H1 (cell line): ENCODE measurements at regions not wholly inside any gene's neighbourhood (a gene's known extent, or its start where the extent isn't known, plus 50 kb on each side); places are given as distances from the start of the nearest gene placed in this dataset.

Experiments used
- CTCF ChIA-PET: fragments of 300-600 bp; sonication (Branson Sonifier 250); formaldehyde crosslinking; loops from one replicate; lab custom pipeline; 2021; ENCODE audit not compliant: partially characterized antibody; lab: Charles Lee
- POLR2A ChIA-PET: fragments of 300-600 bp; sonication (Branson Sonifier 250); formaldehyde crosslinking; loops from one replicate; lab custom pipeline; 2021; ENCODE audit warnings: inconsistent platforms; ENCODE audit not compliant: partially characterized antibody; lab: Charles Lee
- DNase-seq, 2 experiments: peaks; one replicate each; pipeline versions ENCODE4 v3.0.0 to v3.0.0-alpha.2; 2010 to 2022; ENCODE audit warnings: low spot score in 2 of 2, low read depth in 1 of 2, mixed read lengths in 1 of 2
- FAIRE-seq: peaks from 2 replicates; lab custom pipeline; 2011; peaks lifted over from hg19 to GRCh38; lab: Jason Lieb, UNC
- H2AFZ ChIP-seq: 2 replicates; pipeline ENCODE4 v1.8.1; 2012; ENCODE audit warnings: low read length, inconsistent platforms
- H2AK5ac ChIP-seq: 2 replicates; pipeline ENCODE4 v1.6.1; 2013; ENCODE audit warnings: low read depth, low read length
- H2BK120ac ChIP-seq: replicated peaks from 2 replicates; pipeline ENCODE3; 2013; ENCODE audit warnings: low read depth, low read length, inconsistent platforms
- H2BK12ac ChIP-seq: 2 replicates; pipeline ENCODE4 v1.6.1; 2013; ENCODE audit warnings: low read depth, low read length
- H2BK15ac ChIP-seq: 2 replicates; pipeline ENCODE4 v1.6.1; 2013; ENCODE audit warnings: low read length
- H2BK20ac ChIP-seq: 2 replicates; pipeline ENCODE4 v1.6.1; 2013; ENCODE audit warnings: low read length
- H2BK5ac ChIP-seq: 2 replicates; pipeline ENCODE4 v1.6.1; 2013; ENCODE audit warnings: low read depth, low read length
- H3K14ac ChIP-seq: 2 replicates; pipeline ENCODE4 v1.6.1; 2013; ENCODE audit warnings: inconsistent platforms; ENCODE audit not compliant: insufficient read length
- H3K18ac ChIP-seq: 2 replicates; pipeline ENCODE4 v1.6.1; 2013; ENCODE audit warnings: low read length; ENCODE audit errors: extremely low read depth
- H3K23ac ChIP-seq: 2 replicates; pipeline ENCODE4 v1.6.1; 2013; ENCODE audit warnings: inconsistent platforms; ENCODE audit not compliant: insufficient read length
- H3K23me2 ChIP-seq: 2 replicates; pipeline ENCODE4 v1.6.1; 2013; ENCODE audit warnings: low read depth, low read length
- H3K27ac ChIP-seq: 2 replicates; pipeline ENCODE4 v1.6.1; 2011; ENCODE audit warnings: low read depth, low read length, inconsistent platforms
- H3K27me3 ChIP-seq, 4 experiments: replicated peaks in 1 of 4; 1 replicate in 1 of 4; 2 replicates in 3 of 4; pipeline versions ENCODE4 v1.6.1 to v1.8.1; 2011 to 2013; ENCODE audit warnings: low read length in 3 of 4, mild to moderate bottlenecking in 3 of 4, inconsistent platforms in 2 of 4, mixed read lengths in 2 of 4, moderate library complexity in 1 of 4; ENCODE audit not compliant: control insufficient read depth in 3 of 4, insufficient read depth in 3 of 4; ENCODE audit errors: extremely low read depth in 1 of 4
- H3K36me3 ChIP-seq, 4 experiments: 2 replicates each; pipeline versions ENCODE4 v1.6.1 to v1.8.1; 2011 to 2013; ENCODE audit warnings: mild to moderate bottlenecking in 4 of 4, low read length in 3 of 4, moderate library complexity in 2 of 4, control low read depth in 1 of 4, inconsistent platforms in 1 of 4; ENCODE audit not compliant: insufficient read depth in 4 of 4, control insufficient read depth in 2 of 4
- H3K4ac ChIP-seq: replicated peaks from 2 replicates; pipeline ENCODE3; 2013; ENCODE audit warnings: low read length, low read depth, mixed read lengths, inconsistent platforms; ENCODE audit not compliant: insufficient read length
- H3K4me1 ChIP-seq, 4 experiments: replicated peaks in 1 of 4; 1 replicate in 1 of 4; 2 replicates in 3 of 4; pipeline versions ENCODE4 v1.6.1 to v1.8.1; 2011 to 2013; ENCODE audit warnings: low read length in 3 of 4, inconsistent platforms in 2 of 4, mixed read lengths in 1 of 4; ENCODE audit not compliant: insufficient read depth in 4 of 4, control insufficient read depth in 3 of 4
- H3K4me2 ChIP-seq, 2 experiments: 2 replicates each; pipeline versions ENCODE4 v1.6.1 to v1.8.1; 2011 to 2013; ENCODE audit warnings: low read depth in 2 of 2, low read length in 2 of 2, control low read depth in 1 of 2, inconsistent platforms in 1 of 2, mild to moderate bottlenecking in 1 of 2; ENCODE audit not compliant: insufficient read depth in 1 of 2
- H3K4me3 ChIP-seq, 4 experiments: fragments of 200-600, 300-600 bp in 1 of 4; sonication (generic), shearing (Covaris generic), sonication (Bioruptor Twin) in 1 of 4; 2 replicates each; pipeline versions ENCODE4 v1.5.1 to v1.8.1; 2011 to 2016; ENCODE audit warnings: low read length in 4 of 4, low read depth in 3 of 4, control low read depth in 2 of 4, inconsistent platforms in 2 of 4, mild to moderate bottlenecking in 2 of 4, mixed read lengths in 1 of 4, moderate library complexity in 1 of 4; ENCODE audit not compliant: insufficient read depth in 2 of 4; ENCODE audit errors: extremely low read depth in 1 of 4
- H3K56ac ChIP-seq: replicated peaks from 2 replicates; pipeline ENCODE3; 2013; ENCODE audit warnings: low read depth, mild to moderate bottlenecking, mixed read lengths, low read length, inconsistent platforms; ENCODE audit not compliant: insufficient read length
- H3K79me1 ChIP-seq: 2 replicates; pipeline ENCODE4 v1.6.1; 2013; ENCODE audit warnings: low read depth, low read length, control low read depth
- H3K79me2 ChIP-seq, 2 experiments: 2 replicates each; pipeline versions ENCODE4 v1.6.1 to v1.8.1; 2012 to 2013; ENCODE audit warnings: low read length in 2 of 2, mild to moderate bottlenecking in 2 of 2, inconsistent platforms in 1 of 2; ENCODE audit not compliant: insufficient read depth in 2 of 2, control insufficient read depth in 1 of 2
- H3K9ac ChIP-seq, 4 experiments: replicated peaks in 1 of 4; 1 replicate in 1 of 4; 2 replicates in 3 of 4; pipeline versions ENCODE4 v1.6.1 to v1.8.1; 2011 to 2013; ENCODE audit warnings: low read depth in 3 of 4, low read length in 3 of 4, control low read depth in 2 of 4, mild to moderate bottlenecking in 2 of 4, moderate library complexity in 2 of 4, inconsistent platforms in 1 of 4; ENCODE audit errors: extremely low read depth in 1 of 4
- H3K9me3 ChIP-seq, 2 experiments: 2 replicates each; pipeline versions ENCODE4 v1.6.1 to v1.8.1; 2012 to 2013; ENCODE audit warnings: mild to moderate bottlenecking in 2 of 2, moderate library complexity in 2 of 2, control low read depth in 1 of 2, inconsistent platforms in 1 of 2, low read depth in 1 of 2, low read length in 1 of 2, mixed read lengths in 1 of 2; ENCODE audit not compliant: insufficient read depth in 2 of 2
- H4K20me1 ChIP-seq, 2 experiments: replicated peaks in 1 of 2; 2 replicates each; pipeline versions ENCODE3 to v1.8.1; 2011 to 2013; ENCODE audit warnings: inconsistent platforms in 2 of 2, low read length in 2 of 2, mild to moderate bottlenecking in 1 of 2; ENCODE audit not compliant: insufficient read depth in 2 of 2, control insufficient read depth in 1 of 2
- H4K5ac ChIP-seq: 2 replicates; pipeline ENCODE4 v1.6.1; 2013; ENCODE audit warnings: low read length, low read depth, mixed read lengths, inconsistent platforms; ENCODE audit not compliant: insufficient read length
- H4K8ac ChIP-seq: 2 replicates; pipeline ENCODE4 v1.8.0; 2013; ENCODE audit warnings: mild to moderate bottlenecking, moderate library complexity, low read length, inconsistent platforms; ENCODE audit not compliant: insufficient read depth; ENCODE audit errors: extremely low read depth
- H4K91ac ChIP-seq: replicated peaks from 2 replicates; pipeline ENCODE3; 2013; ENCODE audit warnings: low read length, mixed read lengths, inconsistent platforms; ENCODE audit not compliant: insufficient read length
- BACH1 ChIP-seq: IDR thresholded peaks from 2 replicates; pipeline ENCODE4 v1.6.1; 2012; ENCODE audit warnings: low read length, improper control_type of control experiment
- BCL11A ChIP-seq, 2 experiments: IDR thresholded peaks; one replicate each; pipeline ENCODE4 v1.6.1; 2011; ENCODE audit warnings: low read depth in 2 of 2, low read length in 2 of 2, mild to moderate bottlenecking in 2 of 2
- POLR2A ChIP-seq, 2 experiments: IDR thresholded peaks; 1 replicate in 1 of 2; 2 replicates in 1 of 2; pipeline ENCODE4 v1.6.1; 2011; ENCODE audit warnings: low read depth in 2 of 2, low read length in 2 of 2, mild to moderate bottlenecking in 2 of 2; ENCODE audit errors: control extremely low read depth in 1 of 2
- POLR2AphosphoS5 ChIP-seq: IDR thresholded peaks from 2 replicates; pipeline ENCODE4 v1.6.1; 2011; ENCODE audit warnings: low read depth, low read length
- WGBS, 2 experiments: shearing (Covaris generic) in 1 of 2; methylation state at CpG; one replicate each; pipeline versions ENCODE4 v1.1.6 to v1.1.7; 2013 to 2015; ENCODE audit warnings: low lambda C conversion rate in 2 of 2, mixed read lengths in 2 of 2, inconsistent platforms in 1 of 2, low coverage in 1 of 2, missing lambda C conversion rate in 1 of 2; ENCODE audit not compliant: insufficient replicate concordance in 2 of 2, insufficient coverage in 1 of 2, insufficient read length in 1 of 2; ENCODE audit errors: extremely low coverage in 1 of 2, missing lambda C conversion rate in 1 of 2; 5-methylcytosine and 5-hydroxymethylcytosine counted together

- DNase-seq = no peak
- no peak overlapping the region for H2BK120ac ChIP-seq
- no peak overlapping the region for H2AFZ ChIP-seq
- 91% methylated on average over 2 of the region's 2 CpGs; no CpG with 5 or more reads in 1 of the 2 experiments for WGBS, 2 experiments
- H3K18ac ChIP-seq = no peak overlapping the region
- H3K9me3 ChIP-seq = no peaks in the 10 kb centered on the region
- H3K23me2 ChIP-seq = no peaks in the 10 kb centered on the region
- no peak overlapping the region for H3K9ac ChIP-seq
- no peak for FAIRE-seq
- H2BK5ac ChIP-seq = no peak overlapping the region
- no peak overlapping the region for H4K8ac ChIP-seq
- peaks cover 2% of the 10 kb centered on the region; the same call in 1 of the 2 replicates for H3K79me1 ChIP-seq
- TF ChIP-seq BCL11A (IDR thresholded peaks at IDR 0.05; ENCODE audit: low read depth in 2 of 2, low read length in 2 of 2) = no peak
- no peak for TF ChIP-seq BACH1
- peak; percentile 74 for TF ChIP-seq POLR2AphosphoS5
- peak in 1 of 2 experiments; percentile 64; a peak in 2 of 3 replicates for TF ChIP-seq POLR2A (IDR thresholded peaks at IDR 0.05; ENCODE audit: control extremely low read depth in 1 of 2, low read depth in 2 of 2, low read length in 2 of 2)
- H2BK15ac ChIP-seq = no peak overlapping the region
- peaks cover 0 to 7% (median 0%) of the 10 kb centered on the region in 4 experiments; a peak in 2 of 7 replicates for H3K4me1 ChIP-seq
- H3K27me3 ChIP-seq = no peaks in the 10 kb centered on the region
- ChIA-PET POLR2A (interaction anchor here (1.6 to 2.0 kb wide), 3 partner anchors 10 to 13 kb away, joined by 4 to 10 read pairs (median 8); no protein-coding TSS in a partner anchor), CTCF (no interaction called here)
- H3K23ac ChIP-seq = no peak overlapping the region
- H2AK5ac ChIP-seq = no peak overlapping the region
- H3K14ac ChIP-seq = no peak overlapping the region
- H4K5ac ChIP-seq = no peak overlapping the region
- no peak overlapping the region for H3K56ac ChIP-seq
- H2BK12ac ChIP-seq = no peak overlapping the region
- H3K27ac ChIP-seq = no peak overlapping the region
- H3K4me3 ChIP-seq = no peak overlapping the region
- H3K36me3 ChIP-seq = peaks cover 0 to 62% (median 11%) of the 10 kb centered on the region in 4 experiments; a peak in 5 of 8 replicates
- H4K91ac ChIP-seq = no peak overlapping the region
- no peak overlapping the region for H2BK20ac ChIP-seq
- H3K4ac ChIP-seq = no peak overlapping the region
- H3K79me2 ChIP-seq = peaks cover 5 to 94% of the 10 kb centered on the region in 2 experiments; a peak in 3 of 4 replicates
- peaks cover 6 to 16% of the 10 kb centered on the region in 2 experiments for H4K20me1 ChIP-seq
- H3K4me2 ChIP-seq = peak overlapping the region in 1 of 2 experiments; percentile 20; a peak in 1 of 4 replicates
Observed at GRCh38 chr14:48247977-48248376, 572.6 kb upstream of the MDGA2 start.
